HG03460 (cell line): ENCODE measurements at regions not wholly inside any gene's neighbourhood (a gene's known extent, or its start where the extent isn't known, plus 50 kb on each side); places are given as distances from the start of the nearest gene placed in this dataset.

ENCODE experiments used
- ATAC-seq: cut with Tn5 transposase; IDR thresholded peaks from one replicate; pipeline ENCODE4 v1.9.1; 2021; ENCODE audit not compliant: unreplicated experiment

- no peak for ATAC-seq
Measured at GRCh38 chr1:209457401-209458125, 126.0 kb upstream of the CAMK1G start.

GRCh38 chr1:209458921-209459320, 124.6 kb upstream of the CAMK1G start:
- no peak for ATAC-seq

GRCh38 chr1:209461168-209461567, 122.3 kb upstream of the CAMK1G start:
- no peak for ATAC-seq

GRCh38 chr1:209462433-209462832, 121.1 kb upstream of the CAMK1G start:
- no peak for ATAC-seq

- ATAC-seq, result no peak
Measured at GRCh38 chr1:209463441-209463840, 120.1 kb upstream of the CAMK1G start.

GRCh38 chr1:209473025-209473424, 110.5 kb upstream of the CAMK1G start:
- no peak for ATAC-seq

- ATAC-seq, result no peak
Measured at GRCh38 chr1:209480345-209480744, 103.2 kb upstream of the CAMK1G start.

GRCh38 chr1:209483691-209484090, 99.8 kb upstream of the CAMK1G start:
- ATAC-seq, result no peak

- ATAC-seq, result no peak
Measured at GRCh38 chr1:209484429-209484828, 99.1 kb upstream of the CAMK1G start.

- no peak for ATAC-seq
Measured at GRCh38 chr1:209485167-209485566, 98.3 kb upstream of the CAMK1G start.

GRCh38 chr1:209485751-209486150, 97.8 kb upstream of the CAMK1G start:
- ATAC-seq, result no peak

- ATAC-seq, result no peak
Measured at GRCh38 chr1:209486861-209487593, 96.5 kb upstream of the CAMK1G start.

GRCh38 chr1:209490013-209490412, 93.5 kb upstream of the CAMK1G start:
- no peak for ATAC-seq

- ATAC-seq, result no peak
Measured at GRCh38 chr1:209491031-209491430, 92.5 kb upstream of the CAMK1G start.

- no peak for ATAC-seq
Measured at GRCh38 chr1:209491496-209491895, 92.0 kb upstream of the CAMK1G start.

- ATAC-seq, result no peak
Measured at GRCh38 chr1:209491897-209492296, 91.6 kb upstream of the CAMK1G start.

- ATAC-seq, result no peak
Measured at GRCh38 chr1:209493559-209493958, 90.0 kb upstream of the CAMK1G start.

GRCh38 chr1:209497729-209498128, 85.8 kb upstream of the CAMK1G start:
- ATAC-seq, result no peak

GRCh38 chr1:209500993-209501392, 82.5 kb upstream of the CAMK1G start:
- ATAC-seq, result no peak

GRCh38 chr1:209503196-209503595, 80.3 kb upstream of the CAMK1G start:
- ATAC-seq, result no peak

- ATAC-seq, result no peak
Measured at GRCh38 chr1:209504571-209504970, 78.9 kb upstream of the CAMK1G start.

- ATAC-seq, result no peak
Measured at GRCh38 chr1:209505044-209505443, 78.5 kb upstream of the CAMK1G start.

GRCh38 chr1:209506101-209506500, 77.4 kb upstream of the CAMK1G start:
- no peak for ATAC-seq
